Stimulated activated CD8-positive, alpha-beta memory T cell treated with anti-CD3 and anti-CD28 coated beads, Interleukin-15, amount 100 ng/mL, for 4 hours (primary cell): ENCODE measurements at regions not wholly inside any gene's neighbourhood (a gene's known extent, or its start where the extent isn't known, plus 50 kb on each side); places are given as distances from the start of the nearest gene placed in this dataset.
"Not testable (repeated sequence)": the region's sequence is repeated elsewhere in the genome, so short reads cannot be mapped to it uniquely, and the experiment has no call there.

Experiments used
- DNase-seq, 2 donors: peaks; one replicate each; pipeline ENCODE4 v3.0.0-alpha.2; 2020; ENCODE audit warnings: low read depth in 2 of 2

DNA sequence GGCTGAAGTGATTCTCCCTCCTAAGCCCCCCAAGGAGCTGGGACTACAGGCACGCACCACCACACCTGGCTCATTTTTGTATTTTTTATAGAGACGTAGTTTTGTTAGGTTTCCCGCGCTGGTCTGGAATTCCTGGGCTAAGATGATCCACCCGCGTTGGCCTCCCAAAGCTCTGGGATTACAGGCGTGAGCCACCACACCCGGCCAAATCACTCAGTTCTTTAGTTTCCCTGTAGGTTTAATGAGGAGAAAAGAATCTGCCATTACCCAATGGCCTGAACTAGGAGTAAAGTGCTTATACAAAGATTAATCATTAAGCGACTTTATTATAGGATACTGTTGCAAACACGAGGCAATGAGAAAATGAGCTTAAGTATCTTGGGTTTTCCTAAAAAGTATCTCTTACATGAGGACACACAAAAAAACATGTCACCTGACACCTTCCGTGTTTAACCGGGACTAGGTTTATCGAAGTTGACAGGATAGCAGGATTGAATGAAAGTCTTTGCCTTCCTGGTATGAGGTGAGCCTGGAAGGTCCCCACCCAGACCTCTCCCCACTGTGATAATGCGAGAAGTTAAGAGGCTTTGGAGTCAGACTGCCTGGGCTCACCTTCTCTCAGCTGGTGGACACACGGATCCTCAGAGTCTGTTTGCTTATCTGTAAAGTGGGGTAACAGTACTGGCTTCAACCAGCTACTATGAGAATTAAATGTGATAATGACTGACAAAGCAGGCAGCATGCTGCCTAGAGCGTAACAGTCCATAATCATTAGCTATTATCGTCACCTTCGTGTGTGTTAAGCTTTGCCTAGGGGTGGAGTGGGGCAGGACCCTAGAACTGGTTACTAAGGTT is 133.5 kb upstream of the KRAS start:
- DNase-seq, result no peak

DNA sequence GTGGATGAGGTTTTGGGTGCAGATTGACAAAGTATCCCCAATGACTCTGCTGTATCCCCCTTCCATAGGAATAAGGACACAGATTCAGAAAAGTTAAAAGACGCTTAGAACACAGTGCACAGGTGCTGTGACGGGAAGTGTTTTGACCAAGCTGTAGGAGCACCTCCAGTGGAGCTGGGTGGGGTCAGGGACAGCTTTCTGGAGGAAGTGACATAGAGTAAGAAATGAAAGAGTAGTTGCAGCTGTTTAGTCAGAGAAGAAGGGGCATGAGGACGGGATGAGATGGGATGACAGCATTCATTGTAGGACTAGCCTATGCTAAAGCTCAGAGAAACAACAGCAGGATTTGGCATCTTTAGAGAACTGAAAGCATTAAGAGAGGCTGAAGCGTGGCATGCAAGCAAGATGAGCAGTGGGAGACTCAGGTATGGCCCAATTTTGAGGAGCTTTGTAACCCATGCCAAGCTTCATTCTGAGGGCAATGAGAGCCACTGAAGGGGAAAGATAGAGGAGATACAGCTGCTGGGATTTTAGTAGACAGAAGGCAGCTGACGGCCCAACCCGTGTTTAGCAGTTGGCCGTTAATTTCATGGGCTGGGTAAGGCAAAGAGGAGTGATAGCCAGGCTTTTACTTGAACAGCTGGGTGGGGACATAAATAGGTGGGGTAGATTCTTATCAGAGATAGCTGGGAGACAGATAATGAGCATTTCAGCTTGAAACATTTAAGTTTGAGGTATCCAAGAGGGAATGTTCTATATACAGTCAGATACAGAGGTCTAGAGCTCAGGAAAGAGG is 131.8 kb upstream of the KRAS start:
- no peak for DNase-seq

DNA sequence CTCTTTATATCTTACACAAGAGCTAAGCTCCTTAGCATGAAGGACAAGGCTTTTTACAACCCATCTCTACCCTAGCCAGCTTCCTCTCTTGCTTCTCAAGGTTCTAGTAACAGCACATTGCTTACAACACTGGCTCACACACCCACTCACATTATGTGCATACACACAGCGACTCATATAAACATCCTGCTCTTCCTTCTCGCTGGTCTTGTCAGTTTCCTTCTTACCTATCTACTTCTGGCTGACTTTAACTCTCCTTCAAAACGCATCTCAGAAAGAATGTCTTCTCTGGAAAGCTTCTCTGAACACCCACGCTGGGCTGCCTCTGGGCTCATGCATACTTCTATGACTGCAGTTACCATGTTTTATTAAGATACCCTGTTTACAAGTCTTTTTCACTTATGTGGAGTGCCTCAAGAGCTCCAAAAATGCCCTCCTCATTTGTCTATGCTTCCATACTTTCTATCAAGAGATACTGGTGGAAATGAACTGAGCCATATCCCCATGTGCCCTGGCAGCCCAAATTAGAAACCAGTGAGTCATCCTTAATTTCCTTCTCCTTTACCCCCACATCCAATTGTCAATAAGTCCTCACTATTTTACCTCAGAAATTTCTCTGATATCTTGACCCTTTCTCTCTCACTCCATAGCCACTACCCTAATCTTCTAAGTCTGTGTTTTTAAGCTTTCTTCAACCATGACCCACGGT is 126.9 kb upstream of the KRAS start:
- DNase-seq, result no peak

DNA sequence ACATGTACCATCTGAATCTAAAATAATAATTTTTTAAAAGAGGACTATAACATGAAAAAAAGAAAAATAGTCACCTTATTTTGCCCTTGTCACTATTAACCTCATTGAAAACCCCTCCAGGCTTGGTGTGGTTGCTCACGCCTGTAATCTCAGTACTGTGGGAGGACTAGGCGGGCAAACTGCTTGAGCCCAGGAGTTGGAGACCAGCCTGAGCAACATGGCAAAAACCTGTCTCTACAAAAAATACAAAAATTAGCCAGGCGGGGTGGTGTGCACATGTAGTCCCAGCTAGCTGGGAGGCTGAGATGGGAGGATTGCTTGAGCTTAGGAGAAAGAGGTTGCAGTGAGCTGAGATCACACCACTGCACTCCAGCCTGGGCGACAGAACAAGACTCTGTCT is 126.3 kb upstream of the KRAS start:
- no peak for DNase-seq

DNA sequence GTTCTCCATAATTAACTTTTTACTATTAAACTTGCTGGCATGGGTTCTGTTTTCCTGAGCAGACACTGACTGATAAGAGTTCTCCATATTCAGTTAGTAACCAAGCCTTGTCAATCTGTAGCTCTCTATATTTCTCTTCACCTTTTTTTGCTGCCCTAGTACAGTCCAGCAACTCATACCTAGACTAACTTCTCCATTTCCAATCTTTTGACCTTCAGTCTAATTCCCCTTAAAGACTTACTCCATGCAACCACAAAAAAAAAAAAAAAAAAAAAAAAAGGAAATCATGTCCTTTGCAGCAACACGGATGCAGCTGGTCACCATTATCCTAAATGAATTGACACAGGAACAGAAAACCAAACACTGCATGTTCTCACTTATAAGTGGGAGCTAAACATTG is 125.7 kb upstream of the KRAS start:
- DNase-seq, result no peak

DNA sequence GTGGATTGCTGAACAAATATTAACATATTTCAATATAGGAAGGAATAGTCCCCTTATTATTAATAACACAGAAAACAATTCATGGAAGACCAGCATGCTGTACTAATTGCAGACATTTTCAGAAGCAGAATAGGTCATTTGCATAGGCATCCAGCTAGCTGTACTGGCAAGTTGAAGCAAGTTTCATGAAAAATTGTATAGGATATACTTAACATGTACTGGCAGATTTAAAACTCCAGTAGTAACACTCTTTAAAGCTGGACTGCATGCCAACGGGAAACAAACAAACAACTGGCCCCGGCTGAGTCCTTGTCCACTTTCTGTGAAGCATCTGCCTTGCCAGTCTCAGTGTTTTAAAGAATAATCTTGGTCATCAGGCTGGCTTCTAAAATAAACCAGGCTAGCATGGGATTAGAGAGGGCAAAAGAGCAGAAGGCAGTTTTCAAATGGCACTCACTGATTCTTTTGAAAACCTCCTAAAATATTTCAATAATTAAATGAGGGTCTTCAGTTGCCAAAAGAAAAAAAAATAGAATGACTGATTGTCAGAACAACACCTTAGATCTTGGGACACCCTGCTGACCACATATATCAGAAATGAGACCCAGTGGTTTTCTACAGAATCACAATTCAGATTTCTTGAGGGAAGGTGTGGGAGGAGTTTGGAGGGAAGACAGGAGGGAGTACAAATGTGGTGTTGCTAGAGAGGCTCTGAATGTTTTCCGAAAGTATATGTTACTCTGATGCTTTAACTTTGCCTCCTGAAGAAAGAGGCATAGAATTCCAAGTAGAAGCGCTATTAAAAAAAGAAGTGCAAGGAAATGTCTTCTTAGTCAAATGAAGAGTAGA is 122.5 kb upstream of the KRAS start:
- no peak for DNase-seq

DNA sequence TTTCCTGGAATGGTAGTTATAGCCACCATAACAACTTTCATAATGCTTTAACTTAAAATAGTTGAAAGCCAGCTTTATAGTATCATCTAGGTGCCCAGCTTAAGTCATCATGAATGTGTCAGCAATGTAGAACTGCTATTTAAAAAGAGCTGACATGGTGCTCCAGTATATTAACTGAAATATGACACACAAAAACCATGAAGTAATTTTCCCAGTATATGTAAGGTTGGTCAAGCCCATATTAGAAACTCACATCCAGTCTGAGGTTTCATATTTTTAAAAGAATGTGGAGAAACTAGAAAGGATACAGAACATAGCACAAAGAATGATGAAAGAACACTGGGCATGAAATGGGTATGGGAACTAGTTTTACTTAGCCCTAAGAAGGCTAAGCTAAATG is 121.3 kb upstream of the KRAS start:
- no peak for DNase-seq

DNA sequence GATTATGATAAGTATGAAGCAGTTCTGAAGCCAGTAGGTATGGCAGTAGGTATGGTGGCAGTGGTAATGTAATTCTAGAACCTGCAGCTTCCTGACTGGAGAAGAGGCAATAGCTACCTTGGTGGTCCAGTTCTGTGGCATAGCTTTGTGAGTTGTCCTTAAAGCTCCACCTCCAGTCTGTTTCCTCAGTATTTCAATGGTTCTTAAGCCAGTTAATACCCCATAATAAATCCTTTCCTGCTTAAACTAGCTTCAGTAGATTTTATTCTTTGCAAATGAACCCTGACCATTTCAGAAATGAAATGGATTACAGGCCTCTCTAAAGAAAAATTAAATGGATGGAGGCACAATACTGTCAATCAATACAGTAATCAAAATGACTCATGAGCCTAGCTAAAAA is 117.8 kb upstream of the KRAS start:
- no peak for DNase-seq

DNA sequence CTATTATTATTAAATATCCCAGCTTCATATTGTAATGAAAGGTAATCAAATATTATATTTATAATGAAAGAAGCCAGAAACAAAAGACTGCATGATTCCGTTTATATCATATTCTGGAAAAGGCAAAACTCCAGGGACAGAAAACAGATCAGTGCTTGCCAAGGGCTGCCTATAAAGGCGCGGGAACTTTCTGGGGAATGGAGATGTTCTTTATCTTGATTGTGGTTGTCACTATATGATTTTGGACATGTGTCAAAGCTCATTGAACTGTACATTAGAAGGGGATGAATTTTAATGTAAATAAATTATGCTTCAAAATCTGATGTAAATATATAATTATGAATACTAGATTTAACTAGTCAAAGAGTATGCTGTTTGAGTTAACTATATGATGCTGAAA is 115.4 kb upstream of the KRAS start:
- DNase-seq, result no peak

DNA sequence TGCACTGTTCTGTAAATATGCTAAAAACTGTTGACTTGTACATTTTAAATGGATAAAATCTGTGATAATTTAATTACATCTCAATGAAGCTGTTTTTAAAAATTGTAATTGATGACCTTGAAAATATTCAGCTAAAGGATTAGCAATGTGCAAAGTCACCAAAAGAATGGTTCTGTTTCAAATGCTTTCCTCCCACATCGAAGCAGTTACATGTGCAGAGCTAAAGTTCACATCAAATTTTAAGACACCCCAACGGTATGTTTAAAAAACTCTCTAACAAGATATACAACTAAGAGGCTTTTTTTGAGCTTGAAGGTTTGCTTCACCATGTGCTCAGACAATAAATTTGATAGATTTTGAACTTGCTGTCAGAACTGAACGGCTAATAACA is 114.6 kb upstream of the KRAS start:
- DNase-seq, result no peak

DNA sequence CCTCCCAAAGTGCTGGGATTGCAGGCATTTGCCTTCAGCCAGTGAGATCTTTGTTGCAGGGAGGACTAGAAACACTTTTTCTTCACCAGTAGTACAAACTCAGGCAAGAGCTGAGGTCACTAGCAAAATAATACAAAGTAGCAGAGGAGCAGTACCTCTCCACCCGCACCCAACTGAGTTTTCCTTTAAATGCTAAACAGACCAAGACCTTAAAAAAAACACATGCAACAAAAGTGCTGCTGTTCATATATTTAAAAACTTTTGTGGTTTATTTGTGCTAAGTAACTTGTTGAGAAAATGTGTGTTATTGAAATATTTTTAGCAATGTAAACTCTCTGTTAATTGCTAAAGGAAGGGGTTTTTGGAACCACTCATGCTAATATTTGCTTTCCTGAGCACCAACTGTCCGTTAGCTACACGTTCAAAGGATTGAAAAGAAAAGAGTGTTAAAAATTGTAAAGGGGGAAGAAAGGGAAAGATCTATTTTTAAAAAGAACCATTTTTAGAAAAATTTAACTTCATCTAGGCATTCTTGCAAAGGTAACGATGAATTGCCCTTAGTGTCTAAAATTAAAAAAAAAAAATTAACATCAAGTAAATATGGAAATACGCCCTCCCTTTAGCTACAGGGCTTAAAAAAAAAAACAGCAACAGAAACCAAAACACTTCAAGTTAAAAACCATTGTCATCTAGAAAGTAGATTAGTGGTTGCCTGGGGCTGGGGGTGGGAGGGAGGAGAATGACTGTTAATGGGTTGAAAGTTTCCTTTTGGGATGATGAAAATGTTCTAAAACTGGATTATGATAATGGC is 114.0 kb upstream of the KRAS start:
- no peak for DNase-seq

DNA sequence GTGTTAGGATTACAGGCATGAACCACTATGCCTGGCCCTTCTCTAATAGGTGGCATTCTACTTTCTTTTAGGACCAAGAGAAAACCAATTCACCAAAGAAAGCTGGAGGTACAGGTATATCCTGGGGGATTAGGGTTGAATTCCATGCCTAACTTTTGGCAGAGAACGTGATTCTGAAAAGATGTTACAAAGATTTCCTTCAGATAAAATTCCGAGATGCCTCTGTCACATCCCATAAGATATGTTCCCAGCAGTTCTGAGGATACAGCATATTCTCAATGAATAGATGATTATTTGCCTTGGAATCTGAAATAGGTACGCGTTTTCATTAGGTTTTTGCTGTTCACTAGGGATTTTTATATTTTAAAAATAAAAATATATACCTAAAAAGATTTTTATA is 111.9 kb upstream of the KRAS start:
- no peak for DNase-seq

DNA sequence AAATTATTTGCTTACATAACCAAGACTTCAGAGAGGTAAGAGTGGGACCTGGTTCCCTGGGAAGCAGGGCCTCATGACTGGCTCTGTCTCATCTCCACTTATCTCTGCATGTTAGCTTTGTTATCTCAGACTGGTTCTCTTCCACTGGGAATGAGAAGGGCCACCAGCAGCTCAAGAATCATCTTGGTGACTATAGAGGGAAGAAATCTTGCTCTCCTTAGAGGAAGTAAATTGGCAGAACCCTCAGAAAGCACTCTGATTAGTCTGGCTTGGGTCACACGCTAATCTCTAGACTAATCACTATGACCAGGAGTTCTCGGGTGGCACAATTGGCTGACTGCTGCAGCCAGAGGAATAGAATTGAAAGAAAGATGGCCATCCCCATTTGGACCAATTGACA is 110.8 kb upstream of the KRAS start:
- DNase-seq, result no peak

DNA sequence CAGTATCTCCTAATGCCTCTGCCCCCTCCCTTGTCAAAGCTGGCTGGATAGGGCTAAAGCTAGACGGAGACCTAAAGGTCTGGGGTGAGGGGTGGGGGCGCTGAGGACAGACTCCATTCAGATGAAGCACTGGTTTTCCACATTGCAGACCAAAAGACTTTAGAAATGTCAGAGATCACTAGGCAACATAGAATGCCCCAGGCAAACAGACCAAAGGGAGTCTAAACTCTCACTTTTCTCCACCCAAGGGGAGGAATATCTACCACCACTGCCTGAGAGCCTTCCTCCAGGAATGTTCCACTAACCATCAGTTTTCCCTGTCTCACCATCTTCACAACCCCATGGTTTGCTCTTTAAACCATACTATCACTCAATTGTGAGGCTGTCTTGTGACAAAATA is 106.9 kb upstream of the KRAS start:
- DNase-seq, result no peak

DNA sequence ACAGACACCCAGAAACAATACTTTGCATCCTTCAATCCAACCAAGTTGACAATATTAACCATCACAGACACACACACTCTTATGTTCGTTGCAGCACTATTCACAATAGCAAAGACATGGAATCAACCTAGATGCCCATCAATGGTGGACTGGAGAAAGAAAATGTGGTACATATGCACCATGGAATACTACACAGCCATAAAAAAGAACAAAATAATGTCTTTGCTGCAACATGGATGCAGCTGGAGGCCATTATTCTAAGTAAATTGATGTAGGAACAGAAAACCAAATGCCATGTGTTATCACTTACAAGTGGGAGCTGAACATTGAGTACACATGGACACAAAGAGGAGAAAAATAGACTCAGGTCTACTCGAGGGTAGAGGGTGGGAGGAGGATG is 102.2 kb upstream of the KRAS start:
- not testable (repeated sequence) for DNase-seq

DNA sequence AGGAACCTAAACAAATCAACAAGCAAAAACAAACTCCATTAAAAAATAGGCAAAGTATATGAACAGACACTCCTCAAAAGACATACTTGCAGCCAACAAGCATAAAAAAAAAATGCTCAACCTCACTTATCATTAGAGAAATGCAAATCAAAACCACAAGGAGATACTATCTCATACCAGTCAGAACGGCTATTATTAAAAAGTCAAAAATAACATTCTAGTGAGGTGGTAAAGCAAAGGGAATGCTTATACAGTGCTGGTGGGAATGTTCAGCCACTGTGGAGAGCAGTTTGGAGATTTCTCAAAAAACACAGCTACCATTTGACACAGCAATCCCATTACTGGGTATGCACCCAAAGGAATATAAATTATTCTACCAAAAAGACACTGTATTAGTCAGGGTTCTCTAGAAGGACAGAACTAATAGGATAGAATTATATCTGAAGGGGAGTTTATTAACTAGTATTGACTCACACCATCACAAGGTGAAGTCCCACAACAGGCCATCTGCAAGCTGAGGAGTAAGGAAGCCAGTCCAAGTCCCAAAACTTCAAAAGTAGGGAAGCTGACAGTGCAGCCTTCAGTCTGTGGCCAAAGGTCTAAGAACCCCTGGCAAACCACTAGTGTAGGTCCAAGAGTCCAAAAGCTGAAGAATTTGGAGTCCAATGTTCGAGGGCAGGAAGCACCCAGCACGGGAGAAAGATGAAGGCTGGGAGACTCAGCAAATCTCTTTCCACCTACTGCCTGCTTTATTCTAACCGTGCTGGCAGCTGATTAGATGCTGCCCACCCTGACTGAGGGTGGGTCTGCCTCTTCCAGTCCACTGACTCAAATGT is 101.6 kb upstream of the KRAS start:
- no peak for DNase-seq

DNA sequence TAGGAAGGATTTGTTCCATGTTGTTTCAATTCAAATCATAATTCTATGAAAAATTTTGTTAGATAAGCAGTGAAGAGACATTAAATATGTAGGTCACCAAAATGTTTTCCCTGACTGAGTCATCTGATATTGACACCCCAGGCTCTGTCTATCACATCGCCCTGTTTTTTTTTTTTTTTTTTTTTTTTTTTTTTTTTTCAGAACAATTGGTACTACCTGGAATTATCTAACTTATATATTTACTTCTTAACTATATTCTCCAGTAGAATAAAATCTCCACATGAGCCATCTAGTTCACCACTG is 97.8 kb upstream of the KRAS start:
- DNase-seq, result no peak

DNA sequence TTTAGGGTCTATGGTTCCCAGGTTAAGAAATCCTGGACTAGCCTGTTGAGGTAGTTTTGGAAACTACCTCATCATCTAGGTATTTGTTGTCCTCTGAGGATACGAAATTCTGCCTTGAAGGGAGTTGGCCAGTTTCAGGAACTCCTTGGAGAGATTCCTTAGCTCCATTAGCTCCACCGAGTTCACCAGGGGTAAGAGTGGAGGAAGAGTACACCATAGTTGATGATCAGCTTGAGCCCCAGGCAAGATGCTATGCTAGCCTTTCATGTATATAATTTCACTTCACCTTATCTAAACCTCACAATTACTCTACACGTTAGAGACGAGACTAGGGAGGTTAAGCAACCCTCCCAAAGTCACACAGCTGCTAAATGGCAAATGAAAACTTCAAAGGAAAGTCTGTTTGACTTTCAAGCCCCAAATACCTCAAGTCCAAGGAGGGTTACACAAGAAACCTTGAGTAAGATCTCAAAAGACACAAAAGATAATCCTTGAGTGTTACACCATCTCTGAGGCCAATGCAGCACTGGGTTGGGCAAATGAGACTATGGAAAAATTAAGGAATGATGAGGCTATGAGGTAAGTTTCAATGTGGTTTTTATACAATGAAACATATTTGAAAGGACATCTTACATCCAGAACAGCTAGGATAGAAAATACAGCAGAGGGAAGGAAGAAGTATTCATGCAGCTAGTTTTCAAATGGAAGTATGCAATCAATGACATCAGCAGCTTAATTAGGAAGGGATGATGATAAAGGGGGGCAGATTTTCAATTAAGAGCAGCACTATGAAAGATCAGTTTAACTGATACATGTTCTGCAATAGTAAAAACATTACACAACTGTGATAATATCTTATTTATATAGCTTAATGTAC is 97.2 kb upstream of the KRAS start:
- DNase-seq, result no peak

DNA sequence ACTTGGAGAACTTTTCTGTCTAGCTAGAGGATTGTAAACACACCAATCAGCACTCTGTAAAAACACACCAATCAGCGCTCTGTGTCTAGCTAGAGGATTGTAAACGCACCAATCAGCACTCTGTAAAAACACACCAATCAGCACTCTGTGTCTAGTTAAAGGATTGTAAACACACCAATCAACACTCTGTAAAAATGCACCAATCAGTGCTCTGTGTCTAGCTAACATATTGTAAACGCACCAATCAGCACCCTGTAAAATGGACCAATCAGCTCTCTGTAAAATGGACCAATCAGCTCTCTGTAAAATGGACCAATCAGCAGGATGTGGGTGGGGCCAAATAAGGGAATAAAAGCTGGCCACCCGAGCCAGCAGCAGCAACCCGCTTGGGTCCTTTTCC is 91.1 kb upstream of the KRAS start:
- not testable (repeated sequence) for DNase-seq
